ENCODE measurements at regions not wholly inside any gene's neighbourhood (a gene's known extent, or its start where the extent isn't known, plus 50 kb on each side); places are given as distances from the start of the nearest gene placed in this dataset.

DNA sequence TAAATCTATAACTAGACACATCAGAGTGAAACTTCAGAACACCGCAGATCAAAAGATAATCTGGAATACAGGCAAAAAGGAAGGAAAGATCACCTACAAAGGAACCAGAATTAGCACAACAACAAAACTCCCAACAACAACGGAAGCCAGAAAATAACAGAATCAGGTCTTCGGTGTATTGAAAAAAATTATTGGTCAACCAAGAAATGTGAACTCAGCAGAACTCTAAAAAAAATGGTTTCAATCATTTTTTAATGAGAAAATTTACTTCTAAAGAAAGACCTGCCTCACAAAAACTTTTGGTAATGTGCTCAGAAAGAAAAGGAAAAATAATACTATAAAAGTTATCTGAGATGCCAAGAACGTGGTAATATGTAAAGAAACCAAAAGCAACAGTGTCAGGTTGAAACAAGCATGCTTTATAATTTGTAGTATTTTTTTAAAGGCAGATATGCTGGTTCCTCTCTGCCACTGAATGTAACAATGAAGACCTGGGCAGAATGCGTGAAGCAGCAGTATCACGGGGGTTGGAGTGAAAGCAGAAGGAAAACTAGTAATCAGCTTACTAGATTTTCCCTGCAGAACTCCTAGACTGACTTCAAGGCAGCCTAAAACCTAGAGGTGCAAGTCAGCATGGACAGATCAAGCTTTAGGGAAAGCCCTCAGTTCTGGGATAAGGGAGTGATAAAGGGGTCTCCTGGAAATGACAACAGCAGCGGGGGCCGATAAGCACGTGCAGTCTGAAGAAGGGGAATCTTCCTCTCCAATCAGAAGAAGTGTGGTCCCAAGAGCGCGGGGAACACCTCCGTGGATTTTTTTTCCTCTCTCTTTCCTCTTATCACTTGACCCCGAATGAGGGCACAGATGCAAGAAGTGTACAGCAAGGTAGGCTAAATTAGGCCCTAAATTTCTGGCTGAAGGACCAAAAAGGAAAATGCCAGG lies 80.9 kb upstream of the TEKT1 start:
- peak overlapping the region in 1 of 8 donors; percentile 9 for H3K4me3 Mint-ChIP-seq
- no peaks in the 10 kb centered on the region for H3K36me3 Mint-ChIP-seq
- Histone ChIP-seq H3K27me3 (ENCODE audit: insufficient read depth, low read length) (no peaks in the 10 kb centered on the region), H3K36me3 (ENCODE audit: insufficient read depth, low read length) (no peaks in the 10 kb centered on the region), H3K9me3 (ENCODE audit: control insufficient read depth in 1 of 2, low read length in 2 of 2) (no peaks in the 10 kb centered on the region), H3K4me1 (ENCODE audit: insufficient read depth, low read length) (peaks cover 7% of the 10 kb centered on the region), H3K4me3 (ENCODE audit: low read length in 2 of 2) (no peak overlapping the region), H3K27ac (ENCODE audit: low read depth, low read length) (no peak overlapping the region)
- intact Hi-C loops (cut with micrococcal nuclease): no loop called here
- peak overlapping the region in 1 of 7 donors; percentile 30 for H3K27ac Mint-ChIP-seq
- ChIA-PET POLR2A (ENCODE audit: partially characterized antibody) (interaction anchor here (1.4 to 2.9 kb wide), 2 partner anchors 92 to 110 kb away, joined by 3 to 8 read pairs; no protein-coding TSS in a partner anchor), CTCF (ENCODE audit: partially characterized antibody) (interaction anchor here (0.6 to 4.9 kb wide), 4 partner anchors 8 to 785 kb away, joined by 3 to 118 read pairs (median 34); partner anchors contain the start of gene BCL6B)
- H3K9me3 Mint-ChIP-seq: peaks cover 0 to 2% (median 0%) of the 10 kb centered on the region in 8 donors
- peaks cover 8 to 24% (median 17%) of the 10 kb centered on the region in 4 donors for H3K4me1 Mint-ChIP-seq
- H3K27me3 Mint-ChIP-seq: peaks cover 13 to 22% of the 10 kb centered on the region in 2 donors
- DNase-seq: no peak

DNA sequence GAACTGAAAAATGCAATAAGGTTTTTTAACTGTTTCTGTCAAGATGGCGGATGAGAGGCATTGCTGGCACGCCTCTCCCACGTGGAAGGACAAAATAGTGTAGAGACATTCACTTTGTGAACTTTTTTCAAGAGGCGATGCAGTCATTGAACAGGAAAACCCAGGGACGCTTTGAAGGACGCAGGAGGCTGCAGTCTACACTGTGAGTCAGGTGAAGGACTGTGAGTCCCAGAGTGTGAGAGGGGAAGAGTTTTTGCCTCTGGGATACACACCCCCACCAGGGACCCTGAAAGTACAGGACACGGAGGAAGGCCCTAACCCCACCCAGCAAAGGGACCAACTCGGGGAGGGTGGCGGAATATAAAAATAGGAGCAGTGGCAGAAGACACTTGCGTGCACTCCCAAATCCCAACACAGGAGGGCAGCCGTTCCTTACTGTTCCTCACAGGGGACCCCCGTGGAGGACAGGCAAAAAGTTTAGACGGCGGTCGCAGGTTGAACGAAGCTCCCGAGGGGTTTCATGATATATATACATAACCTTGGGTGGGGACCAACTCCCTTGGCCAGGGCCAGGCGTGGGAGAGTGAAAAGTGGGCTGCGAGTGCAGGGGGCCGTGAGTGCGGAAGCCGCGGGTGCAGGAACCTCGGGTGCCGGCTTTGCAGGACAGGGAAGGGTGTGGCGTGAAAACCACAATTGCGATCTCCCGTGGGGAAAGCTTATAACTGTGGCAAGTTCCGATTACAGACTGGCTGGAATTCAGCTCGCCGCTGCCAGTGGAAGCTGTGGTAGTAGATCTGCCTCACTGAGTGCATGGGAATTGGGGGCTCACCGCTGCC lies 82.0 kb upstream of the ALOX12 start:
- CTCF ChIA-PET (ENCODE audit: partially characterized antibody): interaction anchor here (0.7 to 4.9 kb wide), 14 partner anchors 10 to 244 kb away, joined by 3 to 118 read pairs (median 4); partner anchors contain the start of genes BCL6B, RNASEK and SLC16A13
- Mint-ChIP-seq H3K4me1 (peaks cover 8 to 24% (median 17%) of the 10 kb centered on the region in 4 donors), H3K36me3 (no peaks in the 10 kb centered on the region), H3K4me3 (peak overlapping the region; percentile 66 to 89 (median 85)), H3K27ac (peak overlapping the region in 3 of 7 donors; percentile 14 to 82 (median 79)), H3K27me3 (peaks cover 13 to 22% of the 10 kb centered on the region in 2 donors), H3K9me3 (peaks cover 0 to 2% (median 0%) of the 10 kb centered on the region in 8 donors)
- Histone ChIP-seq H3K27me3 (ENCODE audit: insufficient read depth, low read length) (no peaks in the 10 kb centered on the region), H3K27ac (ENCODE audit: low read depth, low read length) (no peak overlapping the region), H3K4me3 (ENCODE audit: low read length in 2 of 2) (peak overlapping the region in 1 of 2 donors; percentile 27), H3K36me3 (ENCODE audit: insufficient read depth, low read length) (no peaks in the 10 kb centered on the region), H3K9me3 (ENCODE audit: control insufficient read depth in 1 of 2, low read length in 2 of 2) (no peaks in the 10 kb centered on the region), H3K4me1 (ENCODE audit: insufficient read depth, low read length) (peaks cover 7% of the 10 kb centered on the region)
- POLR2A ChIA-PET (ENCODE audit: partially characterized antibody): interaction anchor here (1.4 to 2.9 kb wide), 2 partner anchors 98 to 108 kb away, joined by 4 to 8 read pairs; partner anchors contain the start of gene RNASEK
- DNase-seq: peak; percentile 58 to 68 (median 65)
- intact Hi-C loops (cut with micrococcal nuclease): loop anchor here (1.0 kb wide), 1 partner anchor 90 kb away; no protein-coding TSS in a partner anchor

DNA sequence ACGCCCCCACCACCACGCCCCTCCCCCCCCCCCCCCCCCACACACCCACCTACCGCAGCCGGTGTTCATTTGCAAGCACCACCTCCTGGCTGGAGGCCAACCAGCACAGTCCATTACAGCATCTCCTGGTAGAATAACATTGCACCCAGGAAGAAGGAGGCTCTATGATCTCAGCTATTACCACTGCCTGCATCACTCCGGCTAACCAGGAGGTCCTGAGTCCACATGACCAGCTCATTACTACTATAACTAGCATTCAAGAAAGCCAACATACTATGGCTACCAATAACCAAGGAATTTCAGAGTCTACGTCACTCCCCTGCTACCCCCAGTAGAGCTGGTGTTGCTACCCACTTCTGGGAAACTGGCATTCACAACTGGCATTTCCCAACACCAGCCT lies 81.1 kb upstream of the ALOX12 start:
- intact Hi-C loops (cut with micrococcal nuclease): loop anchor here (1.0 kb wide), 1 partner anchor 90 kb away; no protein-coding TSS in a partner anchor
- ChIA-PET POLR2A (ENCODE audit: partially characterized antibody) (interaction anchor here (0.8 to 2.9 kb wide), 4 partner anchors 90 to 107 kb away, joined by 3 to 8 read pairs (median 4); partner anchors contain the start of gene RNASEK), CTCF (ENCODE audit: partially characterized antibody) (interaction anchor here (0.7 to 4.9 kb wide), 14 partner anchors 9 to 245 kb away, joined by 3 to 118 read pairs (median 4); partner anchors contain the start of genes BCL6B and SLC16A13)
- peaks cover 0 to 2% (median 0%) of the 10 kb centered on the region in 8 donors for H3K9me3 Mint-ChIP-seq
- Histone ChIP-seq H3K4me3 (ENCODE audit: low read length in 2 of 2) (no peak overlapping the region), H3K36me3 (ENCODE audit: insufficient read depth, low read length) (no peaks in the 10 kb centered on the region), H3K27ac (ENCODE audit: low read depth, low read length) (no peak overlapping the region), H3K9me3 (ENCODE audit: control insufficient read depth in 1 of 2, low read length in 2 of 2) (no peaks in the 10 kb centered on the region), H3K4me1 (ENCODE audit: insufficient read depth, low read length) (peaks cover 7% of the 10 kb centered on the region), H3K27me3 (ENCODE audit: insufficient read depth, low read length) (no peaks in the 10 kb centered on the region)
- H3K4me3 Mint-ChIP-seq: no peak overlapping the region
- no peaks in the 10 kb centered on the region for H3K36me3 Mint-ChIP-seq
- no peak for DNase-seq
- H3K27me3 Mint-ChIP-seq: peaks cover 13 to 22% of the 10 kb centered on the region in 2 donors
- no peak overlapping the region for H3K27ac Mint-ChIP-seq
- peaks cover 8 to 24% (median 17%) of the 10 kb centered on the region in 4 donors for H3K4me1 Mint-ChIP-seq

DNA sequence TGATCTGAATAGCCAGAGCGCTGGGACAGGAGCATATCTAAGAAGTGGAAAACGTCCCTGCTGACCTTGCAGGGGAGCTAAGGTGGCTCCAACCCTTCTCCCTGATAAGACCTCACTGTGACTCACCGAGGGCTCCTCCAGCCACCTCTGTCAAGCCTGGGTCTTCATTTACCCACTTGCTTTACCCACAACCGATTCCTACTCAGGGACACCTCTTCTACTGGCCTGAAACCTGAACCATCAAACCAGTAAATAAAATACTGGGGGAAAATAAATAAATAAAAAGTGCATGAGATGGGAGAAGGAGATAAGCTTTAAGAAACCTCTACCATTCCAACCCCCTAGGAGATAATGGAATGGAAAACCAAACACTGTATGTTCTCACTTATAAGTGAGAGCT lies 80.2 kb upstream of the ALOX12 start:
- H3K4me1 ChIP-seq (ENCODE audit: insufficient read depth, low read length): peaks cover 7% of the 10 kb centered on the region
- H3K9me3 Mint-ChIP-seq: peaks cover 0 to 2% (median 0%) of the 10 kb centered on the region in 8 donors
- intact Hi-C loops (cut with micrococcal nuclease): no loop called here
- no peaks in the 10 kb centered on the region for H3K9me3 ChIP-seq (ENCODE audit: control insufficient read depth in 1 of 2, low read length in 2 of 2)
- H3K27me3 Mint-ChIP-seq: peaks cover 13 to 22% of the 10 kb centered on the region in 2 donors
- no peak overlapping the region for H3K4me3 ChIP-seq (ENCODE audit: low read length in 2 of 2)
- peaks cover 8 to 24% (median 17%) of the 10 kb centered on the region in 4 donors for H3K4me1 Mint-ChIP-seq
- H3K36me3 ChIP-seq (ENCODE audit: insufficient read depth, low read length): no peaks in the 10 kb centered on the region
- H3K4me3 Mint-ChIP-seq: no peak overlapping the region
- DNase-seq: no peak
- POLR2A ChIA-PET (ENCODE audit: partially characterized antibody): no interaction called here
- no peak overlapping the region for H3K27ac ChIP-seq (ENCODE audit: low read depth, low read length)
- H3K36me3 Mint-ChIP-seq: no peaks in the 10 kb centered on the region
- H3K27ac Mint-ChIP-seq: no peak overlapping the region
- no peaks in the 10 kb centered on the region for H3K27me3 ChIP-seq (ENCODE audit: insufficient read depth, low read length)
- CTCF ChIA-PET (ENCODE audit: partially characterized antibody): interaction anchor here (1.0 to 4.9 kb wide), 6 partner anchors 26 to 126 kb away, joined by 3 to 118 read pairs (median 6); partner anchors contain the start of gene BCL6B

DNA sequence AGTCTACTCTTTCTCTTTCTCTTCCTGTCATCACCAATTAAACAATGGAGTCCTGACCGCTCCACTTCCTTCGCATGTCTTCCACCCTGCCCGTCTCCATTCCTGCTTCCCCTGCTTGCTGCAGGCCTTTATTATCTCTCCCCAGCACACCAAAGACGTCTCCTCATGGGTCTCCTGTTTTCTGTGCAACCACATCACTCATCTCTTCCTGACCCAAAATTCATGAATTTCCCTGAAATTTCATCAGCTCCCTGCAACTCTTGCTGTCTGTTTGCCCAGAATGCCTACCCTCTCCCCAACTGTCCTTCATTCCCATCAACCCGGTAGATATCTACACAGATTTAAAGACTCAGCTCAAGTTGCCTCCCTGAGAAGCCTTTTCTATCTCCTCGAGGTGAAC lies 76.7 kb upstream of the ALOX12 start:
- no peak for DNase-seq
- peaks cover 5% of the 10 kb centered on the region for H3K4me1 ChIP-seq (ENCODE audit: insufficient read depth, low read length)
- no peak overlapping the region for H3K4me3 ChIP-seq (ENCODE audit: low read length in 2 of 2)
- Mint-ChIP-seq H3K9me3 (no peaks in the 10 kb centered on the region), H3K4me3 (no peak overlapping the region), H3K27ac (no peak overlapping the region), H3K27me3 (peaks cover 7 to 13% of the 10 kb centered on the region in 2 donors), H3K36me3 (no peaks in the 10 kb centered on the region), H3K4me1 (peaks cover under 1 to 8% (median 4%) of the 10 kb centered on the region in 4 donors)
- no peaks in the 10 kb centered on the region for H3K27me3 ChIP-seq (ENCODE audit: insufficient read depth, low read length)
- POLR2A ChIA-PET (ENCODE audit: partially characterized antibody): no interaction called here
- intact Hi-C loops (cut with micrococcal nuclease): no loop called here
- CTCF ChIA-PET (ENCODE audit: partially characterized antibody): interaction anchor here (1.4 to 1.8 kb wide), 2 partner anchors 85 to 103 kb away, joined by 4 to 6 read pairs; no protein-coding TSS in a partner anchor
- no peaks in the 10 kb centered on the region for H3K36me3 ChIP-seq (ENCODE audit: insufficient read depth, low read length)
- no peaks in the 10 kb centered on the region for H3K9me3 ChIP-seq (ENCODE audit: control insufficient read depth in 1 of 2, low read length in 2 of 2)
- no peak overlapping the region for H3K27ac ChIP-seq (ENCODE audit: low read depth, low read length)

DNA sequence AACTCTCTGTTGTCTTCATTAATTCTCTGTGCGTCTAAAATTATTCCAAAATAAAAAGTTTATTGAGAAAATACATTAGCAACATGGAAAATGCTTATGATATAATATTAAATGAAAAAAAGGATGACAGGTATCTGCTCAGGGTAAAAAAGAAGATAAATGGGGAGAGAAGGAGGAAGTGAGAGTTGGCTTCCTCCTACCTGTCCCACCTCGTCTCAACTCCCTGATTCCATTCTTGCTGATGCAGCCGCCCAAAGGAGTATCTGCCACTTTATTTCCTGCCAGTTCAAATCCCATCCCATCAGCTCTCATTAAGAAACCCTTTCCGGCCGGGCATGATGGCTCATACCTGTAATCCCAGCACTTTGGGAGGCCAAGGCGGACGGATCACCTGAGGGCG lies 72.5 kb upstream of the ALOX12 start:
- peaks cover 1 to 6% of the 10 kb centered on the region in 2 donors for H3K27me3 Mint-ChIP-seq
- Histone ChIP-seq H3K27me3 (ENCODE audit: insufficient read depth, low read length) (no peaks in the 10 kb centered on the region), H3K4me1 (ENCODE audit: insufficient read depth, low read length) (peaks cover 6% of the 10 kb centered on the region), H3K4me3 (ENCODE audit: low read length in 2 of 2) (no peak overlapping the region), H3K27ac (ENCODE audit: low read depth, low read length) (no peak overlapping the region), H3K9me3 (ENCODE audit: control insufficient read depth in 1 of 2, low read length in 2 of 2) (no peaks in the 10 kb centered on the region), H3K36me3 (ENCODE audit: insufficient read depth, low read length) (no peaks in the 10 kb centered on the region)
- intact Hi-C loops (cut with micrococcal nuclease): no loop called here
- peaks cover 0 to 5% (median 0%) of the 10 kb centered on the region in 8 donors for H3K9me3 Mint-ChIP-seq
- no peak for DNase-seq
- H3K36me3 Mint-ChIP-seq: peaks cover 0 to 6% of the 10 kb centered on the region in 2 donors
- H3K4me1 Mint-ChIP-seq: peaks cover 4 to 14% (median 10%) of the 10 kb centered on the region in 4 donors
- ChIA-PET POLR2A (ENCODE audit: partially characterized antibody) (no interaction called here), CTCF (ENCODE audit: partially characterized antibody) (interaction anchor here (0.7 to 1.7 kb wide), 3 partner anchors 9 to 13 kb away, joined by 3 to 5 read pairs (median 4); no protein-coding TSS in a partner anchor)
- H3K4me3 Mint-ChIP-seq: peak overlapping the region in 1 of 8 donors; percentile 4
- H3K27ac Mint-ChIP-seq: no peak overlapping the region
